Transverse colon (tissue), 4 donors: ENCODE measurements at regions not wholly inside any gene's neighbourhood (a gene's known extent, or its start where the extent isn't known, plus 50 kb on each side); places are given as distances from the start of the nearest gene placed in this dataset.
A peak's percentile ranks its signal among the peaks of the same experiment; 100 is the strongest.
"Not testable (repeated sequence)": the region's sequence is repeated elsewhere in the genome, so short reads cannot be mapped to it uniquely, and the experiment has no call there.

Source experiments
- DNase-seq: peaks from one replicate; pipeline ENCODE4 v3.0.0-alpha.2; 2019
- H3K27ac ChIP-seq, 4 donors: fragments of 200-600 bp; sonication (generic); 2 replicates each; pipeline ENCODE4 v1.5.1; 2016 to 2018; ENCODE audit warnings: inconsistent platforms in 4 of 4
- H3K27me3 ChIP-seq: fragments of 200-600 bp; sonication (generic); 2 replicates; pipeline ENCODE4 v1.5.1; 2017; ENCODE audit warnings: inconsistent platforms
- H3K36me3 ChIP-seq, 4 donors: fragments of 200-600 bp; sonication (generic); 2 replicates each; pipeline ENCODE4 v1.5.1; 2017 to 2019; ENCODE audit warnings: inconsistent platforms in 4 of 4
- H3K4me1 ChIP-seq, 4 donors: fragments of 200-600 bp; sonication (generic); 2 replicates each; pipeline ENCODE4 v1.5.1; 2017 to 2020; ENCODE audit warnings: inconsistent platforms in 4 of 4
- H3K4me3 ChIP-seq, 4 donors: fragments of 200-600 bp; sonication (generic); 1 replicate in 1 of 4; 2 replicates in 3 of 4; pipeline versions ENCODE4 v1.5.1 to v1.6.1; 2017 to 2019; ENCODE audit warnings: inconsistent platforms in 4 of 4
- H3K9me3 ChIP-seq, 2 donors: fragments of 200-600 bp; sonication (generic); 2 replicates each; pipeline ENCODE4 v1.5.1; 2017 to 2019; ENCODE audit warnings: inconsistent platforms in 2 of 2
- CTCF ChIP-seq, 5 experiments: fragments of 200-600 bp in 3 of 5; fragments of 450-650 bp in 2 of 5; sonication (generic) in 3 of 5; IDR thresholded peaks; 1 replicate in 2 of 5; 2 replicates in 3 of 5; pipeline ENCODE4 v1.5.1; 2016 to 2017; ENCODE audit warnings: antibody characterized with exemption in 5 of 5, inconsistent platforms in 3 of 5, mild to moderate bottlenecking in 2 of 5, moderate library complexity in 1 of 5
- EP300 ChIP-seq: sonication (generic); formaldehyde crosslinking; IDR thresholded peaks from one replicate; pipeline ENCODE4 v1.6.1; 2017; ENCODE audit warnings: antibody characterized with exemption, low read depth
- POLR2A ChIP-seq: fragments of 450-650 bp; IDR thresholded peaks from one replicate; pipeline ENCODE4 v1.6.1; 2016; ENCODE audit warnings: antibody characterized with exemption, mild to moderate bottlenecking, moderate library complexity
- POLR2AphosphoS5 ChIP-seq, 3 donors: sonication (generic); formaldehyde crosslinking; IDR thresholded peaks; one replicate each; pipeline ENCODE4 v1.6.1; 2016; ENCODE audit warnings: antibody characterized with exemption in 3 of 3
- WGBS, 2 donors: methylation state at CpG; one replicate each; pipeline ENCODE4 v1.1.5; 2018; ENCODE audit warnings: low coverage in 1 of 2; 5-methylcytosine and 5-hydroxymethylcytosine counted together
- in situ Hi-C, 4 donors: fragments of 200-750 bp; cut with MboI; loops; one replicate each; pipeline versions ENCODE4 v1.15.0 to v1.15.1; 2017; ENCODE audit warnings: low sequenced_read_pairs in 3 of 4, low pct_ligation_motif_present in 1 of 4, low pct_unique_long_range_greater_than_20kb in 1 of 4
- intact Hi-C: fragments of 100-400 bp; cut with DNase I; formaldehyde crosslinking; loops from one replicate; pipeline ENCODE4 v1.15.1; 2023; ENCODE audit warnings: low total_unique reads

GRCh38 chr14:37708481-37708880 is 113.1 kb downstream of the TTC6 start:
- in situ Hi-C loops (loop anchor here in 1 of 4 donors (10.0 kb wide), 1 partner anchor 166 kb away; no protein-coding TSS in a partner anchor), intact Hi-C loops (no loop called here)
- Histone ChIP-seq H3K4me1 (no peaks in the 10 kb centered on the region), H3K36me3 (no peaks in the 10 kb centered on the region), H3K27ac (no peak overlapping the region), H3K9me3 (no peaks in the 10 kb centered on the region), H3K27me3 (no peaks in the 10 kb centered on the region), H3K4me3 (no peak overlapping the region)
- no peak for TF ChIP-seq EP300
- TF ChIP-seq POLR2A: no peak
- DNase-seq: no peak
- 58 to 85% methylated on average over 2 of the region's 2 CpGs for WGBS, 2 donors

DNA sequence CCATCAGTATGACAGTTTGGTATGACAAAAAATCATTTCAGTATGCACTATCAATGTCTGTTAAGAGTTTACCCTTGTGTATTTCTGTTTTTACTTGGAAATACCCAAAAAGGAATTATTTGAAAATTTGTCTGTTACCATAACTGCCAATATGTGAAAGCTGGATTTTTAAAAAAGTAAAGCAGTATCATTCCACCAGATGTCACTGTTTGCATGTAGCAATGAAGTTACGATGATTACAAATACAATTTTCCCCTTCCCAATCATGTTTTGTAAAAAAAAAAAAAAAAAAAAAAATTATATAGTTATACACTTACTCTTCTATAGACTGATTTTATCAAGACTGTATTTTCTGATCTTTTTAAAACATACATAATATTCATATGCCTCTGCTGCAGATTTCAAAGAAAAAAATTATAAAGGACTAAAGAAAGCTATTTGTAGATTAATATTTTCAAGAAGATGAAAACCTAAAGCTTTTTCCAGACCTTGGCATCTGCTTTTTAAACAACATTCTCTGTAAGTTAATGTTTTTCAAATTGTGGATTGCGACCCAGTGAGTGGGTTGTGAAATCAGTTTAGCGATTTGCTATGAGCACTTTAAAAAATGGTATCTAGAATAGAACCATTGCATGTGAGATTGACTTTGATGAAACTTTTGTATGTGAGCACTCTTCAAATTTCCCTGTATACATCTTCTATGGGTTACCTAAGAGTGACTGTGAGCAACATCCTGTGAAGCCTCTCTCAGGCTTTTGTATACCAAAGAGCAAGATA is 114.2 kb downstream of the TTC6 start:
- Histone ChIP-seq H3K4me3 (no peak overlapping the region), H3K36me3 (no peaks in the 10 kb centered on the region), H3K27ac (no peak overlapping the region), H3K9me3 (no peaks in the 10 kb centered on the region), H3K4me1 (no peaks in the 10 kb centered on the region), H3K27me3 (no peaks in the 10 kb centered on the region)
- in situ Hi-C loops (loop anchor here in 1 of 4 donors (10.0 kb wide), 1 partner anchor 165 kb away; no protein-coding TSS in a partner anchor), intact Hi-C loops (loop anchor here (2.0 kb wide), 1 partner anchor 163 kb away; no protein-coding TSS in a partner anchor)
- DNase-seq: no peak
- WGBS, 2 donors: 66 to 71% methylated on average over 3 of the region's 3 CpGs
- peak in 4 of 5 experiments; percentile 31 to 43 (median 33) for TF ChIP-seq CTCF (IDR thresholded peaks at IDR 0.05)
- no peak for TF ChIP-seq POLR2A

DNA sequence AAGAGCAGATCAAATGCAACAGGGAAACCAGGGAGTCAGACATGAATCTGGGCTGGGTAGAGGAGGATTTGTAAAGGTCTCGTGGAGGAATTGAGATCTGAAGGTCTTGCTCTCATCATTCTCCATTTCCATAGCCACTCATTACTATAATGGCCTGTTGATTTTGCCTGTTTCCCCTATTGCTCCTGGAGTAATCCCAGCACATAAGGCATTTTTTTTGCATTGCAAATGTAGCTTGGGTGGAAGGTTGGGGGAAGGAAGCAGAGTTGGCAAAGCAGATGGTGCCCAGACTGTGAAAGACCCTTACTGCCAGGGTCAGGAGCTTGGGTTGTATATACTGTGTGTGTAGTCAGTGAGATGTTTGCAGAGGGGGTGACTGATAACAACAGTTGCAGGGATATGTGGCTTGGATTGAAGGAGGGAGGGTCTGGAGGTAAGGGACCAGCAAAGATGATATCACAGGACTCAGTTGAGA is 116.0 kb downstream of the TTC6 start:
- Histone ChIP-seq H3K4me3 (no peak overlapping the region), H3K9me3 (no peaks in the 10 kb centered on the region), H3K27ac (no peak overlapping the region), H3K36me3 (no peaks in the 10 kb centered on the region), H3K4me1 (no peaks in the 10 kb centered on the region), H3K27me3 (no peaks in the 10 kb centered on the region)
- intact Hi-C loops (loop anchor here (2.0 kb wide), 1 partner anchor 161 kb away; no protein-coding TSS in a partner anchor), in situ Hi-C loops (no loop called here)
- 71 to 78% methylated on average over 1 of the region's 1 CpG for WGBS, 2 donors
- no peak for DNase-seq
- TF ChIP-seq POLR2AphosphoS5 (IDR thresholded peaks at IDR 0.05) (no peak), EP300 (no peak), POLR2A (no peak), CTCF (IDR thresholded peaks at IDR 0.05) (no peak)

GRCh38 chr14:37711831-37712475 is 116.5 kb downstream of the TTC6 start:
- no peak for DNase-seq
- intact Hi-C loops (loop anchor here (2.0 kb wide), 1 partner anchor 161 kb away; no protein-coding TSS in a partner anchor), in situ Hi-C loops (no loop called here)

GRCh38 chr14:37712476-37712860 is 117.0 kb downstream of the TTC6 start:
- H3K36me3 ChIP-seq, H3K27ac ChIP-seq, H3K9me3 ChIP-seq, H3K27me3 ChIP-seq, H3K4me1 ChIP-seq, intact Hi-C loops, DNase-seq, in situ Hi-C loops, H3K4me3 ChIP-seq: not testable (repeated sequence)
- WGBS, 2 donors: 73 to 90% methylated on average over 2 to 3 of the region's 3 CpGs

More at GRCh38 chr14:37711831-37712475, 116.5 kb downstream of the TTC6 start:
- Histone ChIP-seq H3K27ac (no peak overlapping the region), H3K9me3 (no peaks in the 10 kb centered on the region), H3K27me3 (no peaks in the 10 kb centered on the region), H3K36me3 (no peaks in the 10 kb centered on the region), H3K4me3 (no peak overlapping the region), H3K4me1 (no peaks in the 10 kb centered on the region)
- TF ChIP-seq CTCF (IDR thresholded peaks at IDR 0.05) (no peak), EP300 (no peak)
- WGBS, 2 donors: 65 to 66% methylated on average over 5 of the region's 5 CpGs
